DMS53 (cell line): ENCODE measurements at regions not wholly inside any gene's neighbourhood (a gene's known extent, or its start where the extent isn't known, plus 50 kb on each side); places are given as distances from the start of the nearest gene placed in this dataset.
"Not testable (repeated sequence)": the region's sequence is repeated elsewhere in the genome, so short reads cannot be mapped to it uniquely, and the experiment has no call there.

Experiments
- DNase-seq: peaks from one replicate; lab custom pipeline; 2025; lab: John Stamatoyannopoulos, UW

DNA sequence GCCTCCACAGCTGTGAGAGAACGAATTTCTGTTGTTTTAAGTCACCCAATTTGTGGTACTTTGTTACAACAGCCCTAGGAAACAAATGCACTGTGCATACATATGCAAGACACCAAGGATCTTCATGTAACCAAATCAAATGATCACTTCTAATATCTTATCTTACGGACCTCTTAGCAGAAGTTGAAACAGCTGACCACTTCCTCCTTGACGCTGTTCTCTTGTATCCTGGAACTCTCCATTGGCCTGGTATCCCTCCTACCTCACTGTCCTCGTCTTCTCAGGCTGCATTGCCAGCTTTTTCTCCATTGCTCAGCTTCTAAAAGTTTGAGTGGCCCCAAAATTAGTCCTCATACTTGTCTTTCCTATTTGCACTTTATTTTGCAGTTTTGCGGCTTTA, 200.4 kb downstream of the DLEU7 start:
- DNase-seq = no peak

DNA sequence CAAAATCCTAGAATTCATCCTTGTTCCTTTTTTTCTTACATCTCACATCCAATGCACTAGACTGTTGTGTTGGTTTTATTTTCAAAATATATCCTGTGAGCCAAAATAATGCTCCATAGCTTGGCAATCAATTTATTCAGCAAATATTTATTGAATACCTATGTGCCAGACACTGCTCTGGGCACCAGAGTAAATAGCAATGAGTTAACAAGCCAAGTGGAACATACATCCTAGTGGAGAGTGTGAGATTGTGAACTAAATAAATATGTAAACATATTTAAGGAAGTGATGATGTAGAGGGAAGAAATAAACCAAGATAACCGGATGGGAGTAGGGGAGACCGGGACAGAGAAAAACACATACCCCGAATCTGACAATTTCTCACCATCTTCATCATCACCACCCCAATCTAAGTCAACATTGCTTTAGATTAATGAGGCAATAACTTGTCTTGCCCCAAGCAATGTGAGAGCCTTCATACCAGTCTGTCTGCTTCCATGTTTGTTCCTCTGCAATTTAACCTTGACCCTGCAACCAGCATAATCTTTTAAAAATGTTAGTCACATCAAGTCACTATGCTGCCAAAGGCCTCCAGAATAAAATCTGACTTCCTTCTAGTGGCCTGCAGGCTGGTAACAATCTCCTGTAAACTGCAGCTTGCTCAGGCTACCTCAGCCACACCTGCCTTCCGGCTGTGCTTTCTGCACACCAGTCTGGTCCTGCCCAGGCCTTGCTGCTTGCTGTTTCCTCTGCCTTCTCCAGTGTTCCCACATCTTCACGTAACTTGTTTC, 199.2 kb downstream of the DLEU7 start:
- DNase-seq = no peak

DNA sequence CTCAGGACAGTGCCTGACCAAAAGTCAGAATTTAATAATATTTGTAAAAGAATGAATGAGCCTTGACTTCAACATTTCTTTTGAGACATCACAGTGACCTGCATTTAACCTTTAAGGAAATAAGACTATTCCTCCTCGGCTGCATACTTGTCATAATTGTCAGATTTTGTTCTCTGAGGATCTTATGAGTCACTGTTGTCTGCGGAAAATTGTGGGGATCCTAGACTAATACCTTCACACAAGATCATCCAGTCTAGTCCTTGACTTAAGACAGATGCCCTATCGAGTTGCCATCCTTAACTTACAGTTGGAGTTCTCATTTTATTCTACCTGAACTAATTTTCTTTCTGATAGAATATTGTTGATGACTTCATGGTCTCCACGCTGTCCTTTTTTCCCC, 198.4 kb downstream of the DLEU7 start:
- no peak for DNase-seq

DNA sequence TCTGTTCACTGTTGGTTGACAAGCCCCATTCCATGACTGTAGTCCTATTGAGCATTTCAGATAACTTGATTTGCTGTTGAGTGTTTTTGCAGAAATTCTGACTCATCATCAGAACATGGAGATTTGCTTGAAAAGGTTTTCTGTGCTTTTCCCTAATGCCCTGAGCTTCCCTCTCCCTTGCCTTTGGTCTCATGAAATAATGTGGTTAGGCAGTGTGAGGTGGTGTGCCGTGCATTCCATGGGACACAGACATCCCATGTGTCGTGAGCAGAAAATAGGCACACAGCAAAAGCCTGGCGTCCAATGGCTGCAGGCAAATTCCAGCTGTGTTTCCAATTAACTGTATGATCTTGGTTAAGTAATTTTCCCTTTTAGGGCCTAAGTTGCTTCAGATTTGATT, 197.4 kb downstream of the DLEU7 start:
- no peak for DNase-seq

DNA sequence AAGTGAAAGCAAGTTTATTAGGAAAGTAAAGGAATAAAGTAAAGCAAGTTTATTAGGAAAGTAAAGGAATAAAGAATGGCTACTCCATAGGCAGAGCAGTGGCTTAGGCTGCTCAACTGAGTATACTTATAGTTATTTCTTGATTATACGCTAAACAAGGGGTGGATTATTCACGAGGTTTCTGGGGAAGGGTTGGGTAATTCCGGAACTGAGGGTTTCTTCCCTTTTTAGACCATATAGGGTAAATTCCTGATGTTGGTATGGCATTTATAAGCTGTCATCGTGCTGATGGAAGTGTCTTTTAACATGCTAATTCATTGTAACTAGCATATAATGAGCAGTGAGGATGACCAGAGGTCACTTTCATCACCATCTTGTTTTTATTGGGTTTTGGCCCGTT, 194.3 kb downstream of the DLEU7 start:
- DNase-seq = no peak

DNA sequence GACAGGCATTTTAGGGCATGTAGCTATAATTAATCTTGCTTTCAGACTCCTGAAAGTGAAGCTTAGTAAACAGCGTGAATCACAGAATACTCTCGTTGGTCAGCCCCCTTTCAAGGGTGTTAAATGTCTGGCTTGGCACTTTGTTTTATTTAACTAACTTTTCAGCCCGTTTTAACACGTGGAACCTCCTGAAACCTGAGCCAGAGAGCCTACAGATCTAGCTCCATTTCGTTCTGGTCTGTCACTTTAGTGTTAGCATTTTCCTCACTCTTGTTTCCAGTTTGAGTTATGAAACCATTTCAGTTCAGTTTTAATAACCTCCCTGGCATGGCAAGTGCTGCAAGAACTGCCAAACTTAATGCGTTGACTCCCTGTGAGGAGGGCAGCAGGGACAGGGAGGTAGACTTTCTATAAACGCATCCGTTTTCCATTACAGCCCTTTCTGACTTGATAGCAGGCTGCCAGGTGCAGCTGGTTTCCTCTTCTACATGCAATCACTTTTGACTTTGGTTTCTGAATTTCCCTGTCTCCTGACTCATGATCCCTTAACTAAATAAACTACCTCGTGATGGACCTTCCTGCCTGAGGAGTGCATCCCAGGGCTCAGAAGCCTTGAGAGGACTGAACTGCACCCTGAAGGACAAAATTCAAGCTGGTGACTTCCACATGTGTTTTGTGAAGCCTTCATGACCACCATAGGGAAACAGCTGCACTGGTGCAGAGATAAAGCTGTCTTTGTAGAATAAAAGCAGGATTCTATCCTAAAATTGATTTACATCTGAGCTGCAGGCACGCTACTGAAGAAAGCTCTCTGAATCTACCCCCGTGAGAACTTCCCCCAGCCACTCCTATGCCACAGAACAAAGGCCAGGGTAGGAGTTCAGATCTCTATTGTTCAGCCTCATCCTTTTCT, 192.6 kb downstream of the DLEU7 start:
- DNase-seq = peak; percentile 7

DNA sequence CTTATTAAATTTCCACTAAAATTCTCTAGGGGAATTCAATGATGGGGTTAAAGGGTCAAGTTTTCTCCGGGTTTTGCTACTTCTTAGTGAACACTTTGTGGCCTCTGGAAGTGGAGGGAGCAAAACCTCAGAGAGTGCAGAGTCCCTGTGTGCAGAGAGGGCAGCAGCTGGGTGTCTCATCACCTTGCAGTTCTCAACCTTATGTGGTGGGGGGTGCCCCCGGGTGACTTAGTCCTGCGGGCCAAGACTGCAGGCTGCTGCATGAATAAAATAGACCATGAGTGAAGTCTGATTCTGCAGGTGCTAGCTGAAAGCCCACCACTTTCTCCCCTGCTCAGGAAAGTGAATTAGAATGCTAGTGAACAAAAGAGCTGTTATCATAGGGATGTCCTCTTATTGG, 191.6 kb downstream of the DLEU7 start:
- DNase-seq = no peak

DNA sequence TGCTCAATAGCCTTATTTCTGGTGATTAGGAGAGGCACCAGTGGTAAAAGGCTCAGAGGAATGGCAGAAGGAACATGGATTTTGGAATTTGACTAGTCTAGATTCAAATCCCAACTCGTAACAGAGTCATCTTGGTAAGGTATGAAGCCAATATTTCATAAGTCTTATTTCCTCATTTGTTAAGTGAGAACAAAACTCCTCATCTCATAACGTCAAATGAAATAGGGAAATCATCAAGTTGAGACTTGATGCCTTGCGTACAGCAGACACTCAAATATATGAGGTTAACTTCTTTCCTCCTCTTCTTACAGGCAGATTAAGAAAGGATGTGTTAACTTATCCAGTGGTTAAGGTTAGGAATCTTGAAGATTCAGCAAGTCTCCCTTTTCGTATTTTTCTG, 189.2 kb downstream of the DLEU7 start:
- no peak for DNase-seq

DNA sequence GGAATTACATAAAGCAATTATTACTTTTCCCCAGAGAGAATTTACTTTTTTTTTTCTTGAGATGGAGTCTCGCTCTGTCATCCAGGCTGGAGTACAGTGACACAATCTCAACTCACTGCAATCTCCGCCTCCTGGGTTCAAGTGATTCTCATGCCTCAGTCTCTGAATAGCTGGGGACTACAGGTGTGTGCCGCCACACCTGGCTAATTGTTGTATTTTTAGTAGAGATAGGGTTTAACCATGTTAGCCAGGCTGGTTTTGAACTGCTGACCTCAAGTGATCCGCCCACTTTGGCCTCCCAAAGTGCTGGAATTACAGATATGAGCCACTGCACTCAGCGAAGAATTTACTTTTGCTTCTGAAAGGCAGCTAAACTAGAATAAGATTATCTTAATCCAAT, 181.6 kb downstream of the DLEU7 start:
- DNase-seq = not testable (repeated sequence)

DNA sequence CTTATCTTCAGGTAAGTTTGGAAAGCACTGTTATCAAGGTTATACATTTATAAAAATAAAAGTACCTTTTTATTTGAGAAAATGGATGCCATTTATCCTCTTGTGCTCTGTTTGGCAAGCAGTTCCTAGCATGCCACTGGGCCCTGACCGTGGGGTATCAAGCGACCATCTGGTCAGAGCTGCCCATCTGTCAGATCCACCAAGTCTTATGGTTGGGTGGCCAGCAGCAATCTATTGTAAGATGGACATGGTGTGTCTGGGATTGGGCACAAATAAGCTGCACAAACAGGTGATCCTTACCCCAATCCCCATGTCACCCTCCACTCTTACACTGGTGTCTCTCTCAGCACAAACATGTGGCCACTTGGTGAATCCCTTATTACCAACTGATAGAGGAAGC, 178.5 kb downstream of the DLEU7 start:
- DNase-seq = no peak

DNA sequence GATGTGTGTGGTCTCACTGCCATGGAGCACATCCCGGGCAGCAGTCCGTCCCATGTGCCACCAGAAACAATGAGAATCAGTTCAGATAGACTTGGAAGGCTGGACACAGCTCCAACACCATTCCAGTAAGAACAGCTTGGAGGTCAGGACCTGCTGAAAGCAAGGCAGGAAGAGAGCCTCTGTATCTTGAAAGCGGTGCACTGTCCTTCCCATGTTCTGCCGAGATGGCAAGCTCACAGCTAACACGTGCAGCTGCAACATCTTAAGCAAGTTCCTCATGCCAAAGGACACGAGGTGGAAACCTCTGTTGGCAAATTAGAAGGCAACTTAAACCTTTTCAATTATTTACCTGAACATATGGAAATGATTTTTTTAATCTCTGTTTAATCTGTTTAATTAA, 175.4 kb downstream of the DLEU7 start:
- DNase-seq = no peak

DNA sequence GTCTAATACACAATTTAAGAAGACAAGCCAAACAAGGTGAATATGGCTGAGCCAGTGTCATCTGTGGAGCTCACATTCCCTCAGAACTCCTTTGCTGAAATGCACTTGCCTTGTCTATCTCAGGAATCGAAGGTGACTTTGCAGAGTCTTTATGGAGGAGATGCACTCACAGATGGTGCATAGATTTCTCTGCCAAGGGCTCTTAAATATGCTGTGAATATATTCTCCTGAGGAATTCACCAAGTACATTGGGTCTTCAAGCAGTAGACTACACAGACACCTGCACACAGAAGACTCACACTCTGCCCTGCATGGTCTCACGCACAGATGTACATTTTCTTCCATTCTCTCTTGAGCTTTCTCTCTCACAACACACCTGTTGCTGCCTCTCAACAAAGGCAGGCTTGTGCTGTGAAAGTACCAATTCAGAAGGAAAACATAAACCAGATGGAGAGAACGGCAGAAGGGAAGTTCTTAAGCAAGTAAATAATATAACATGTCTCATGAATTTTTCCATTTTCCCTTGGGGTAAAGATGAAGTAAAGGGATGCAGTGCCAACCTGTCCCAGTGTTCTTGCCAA, 174.7 kb downstream of the DLEU7 start:
- no peak for DNase-seq

DNA sequence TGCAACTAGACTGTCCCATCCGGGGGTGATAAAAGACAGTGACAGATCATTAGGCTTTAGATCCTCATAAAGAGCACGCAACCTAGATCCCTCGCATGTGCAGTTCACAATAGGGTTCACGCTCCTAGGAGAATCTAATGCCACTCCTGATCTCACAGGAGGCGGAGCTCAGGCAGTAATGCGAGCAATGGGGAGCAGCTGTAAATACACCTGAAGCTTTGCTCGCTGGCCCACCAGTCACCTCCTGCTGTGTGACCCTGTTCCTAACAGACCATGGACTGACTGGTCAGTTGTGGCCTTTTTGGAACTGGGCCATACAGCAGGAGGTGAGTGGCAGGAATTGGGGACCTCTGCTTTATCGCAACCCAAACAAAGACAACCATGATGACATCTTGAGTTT, 173.2 kb downstream of the DLEU7 start:
- no peak for DNase-seq

DNA sequence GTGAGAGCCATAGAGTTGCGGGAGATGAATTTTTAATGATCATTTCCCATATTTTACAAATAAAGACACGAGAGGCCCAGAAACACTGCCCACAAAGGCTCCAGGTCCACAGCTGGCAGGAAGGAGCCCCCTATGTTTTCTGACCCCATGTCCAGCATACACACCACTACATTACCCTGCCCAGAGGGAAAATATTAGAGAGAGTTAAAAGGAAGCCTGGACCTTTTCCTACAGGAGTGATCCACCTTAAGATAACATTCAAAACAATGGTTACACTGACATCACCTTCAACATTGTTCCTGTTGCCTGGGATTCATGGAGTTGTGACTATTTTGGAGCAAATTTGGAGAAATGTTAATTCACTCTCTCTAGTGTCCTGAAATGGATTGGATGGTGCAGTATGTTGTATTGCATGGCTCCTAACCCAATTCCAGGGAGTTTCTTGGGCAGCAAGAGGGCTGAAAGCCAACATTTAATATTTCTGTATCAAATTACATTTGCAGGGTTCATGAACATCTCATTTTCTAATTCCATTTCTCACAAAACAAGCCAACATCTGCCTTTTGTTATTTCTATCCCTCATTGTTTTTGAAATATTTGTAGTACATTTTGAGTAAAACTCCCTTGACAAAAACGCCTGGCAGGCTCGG, 172.5 kb downstream of the DLEU7 start:
- no peak for DNase-seq

DNA sequence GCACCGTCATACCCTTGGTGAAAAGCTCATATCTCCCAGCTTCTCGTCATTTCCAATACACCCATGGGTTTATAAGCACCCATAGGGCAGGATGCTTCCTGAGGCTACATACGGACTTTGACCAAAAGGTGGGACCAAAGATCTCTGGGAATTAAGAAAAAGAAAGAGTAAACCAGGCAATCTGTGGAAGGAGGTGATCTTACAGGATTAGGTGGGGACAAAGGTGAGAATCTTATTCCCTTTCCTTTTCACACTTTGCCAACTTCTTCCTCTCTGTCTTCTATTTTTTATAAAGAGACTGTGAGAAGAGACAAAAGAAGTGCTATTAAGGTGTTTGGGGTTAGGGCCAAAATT, 172.0 kb downstream of the DLEU7 start:
- DNase-seq = no peak

DNA sequence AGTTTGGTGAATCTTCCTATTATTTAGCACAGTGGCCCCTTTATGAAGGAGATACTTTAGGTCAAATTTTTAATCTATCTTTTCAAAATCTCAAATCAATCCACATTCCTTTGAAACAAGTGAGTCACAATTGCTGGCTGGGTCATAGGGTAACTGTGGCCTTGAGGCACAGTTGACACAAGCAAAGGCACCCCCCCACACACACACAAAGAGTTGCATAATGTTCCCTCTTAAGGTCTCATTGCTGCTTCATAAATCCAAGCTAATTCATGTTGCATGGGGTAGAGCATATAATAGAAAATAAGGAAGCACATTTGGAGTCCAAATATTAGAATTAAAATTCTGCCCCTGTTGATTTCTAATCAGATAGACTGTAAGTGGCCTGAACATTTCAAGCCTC, 171.5 kb downstream of the DLEU7 start:
- no peak for DNase-seq

DNA sequence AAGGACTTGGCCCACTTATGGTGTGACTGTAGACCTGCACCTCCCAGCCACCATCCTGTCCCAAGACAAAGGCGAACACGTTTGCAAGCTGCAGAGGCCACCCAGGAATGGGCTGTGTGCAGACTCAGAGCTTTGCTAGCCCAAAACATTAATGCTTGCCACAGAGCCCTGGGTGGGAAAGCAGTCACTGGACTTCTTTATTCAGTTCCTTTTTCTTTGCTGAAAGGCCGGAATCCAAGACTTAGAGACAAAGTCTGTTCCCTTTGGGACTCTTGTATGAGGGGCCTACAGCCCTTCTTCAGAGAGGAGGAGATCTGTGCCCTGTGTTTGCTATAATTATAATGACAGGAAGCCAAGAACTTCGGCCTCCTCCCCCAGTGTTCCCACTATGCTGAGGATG, 167.8 kb downstream of the DLEU7 start:
- DNase-seq = no peak

DNA sequence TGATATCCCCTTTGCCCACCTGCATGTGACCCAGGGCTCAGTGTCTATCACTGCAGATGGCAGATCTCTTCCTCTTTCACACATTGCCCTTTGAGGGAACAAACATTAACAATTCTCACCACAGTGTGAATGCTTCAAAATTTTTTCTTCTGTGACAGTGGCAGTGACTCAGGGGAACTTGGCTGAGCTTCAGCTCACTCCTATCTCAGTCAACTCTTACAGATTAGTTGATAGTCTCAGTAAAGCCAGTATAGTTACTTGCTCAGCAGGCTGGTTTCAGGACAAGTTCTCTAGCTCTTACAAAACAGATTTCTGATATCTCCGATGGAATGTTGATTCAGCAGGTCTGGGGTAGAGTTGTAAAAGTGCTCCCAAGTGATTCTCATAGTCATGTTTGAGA, 166.9 kb downstream of the DLEU7 start:
- DNase-seq = no peak

DNA sequence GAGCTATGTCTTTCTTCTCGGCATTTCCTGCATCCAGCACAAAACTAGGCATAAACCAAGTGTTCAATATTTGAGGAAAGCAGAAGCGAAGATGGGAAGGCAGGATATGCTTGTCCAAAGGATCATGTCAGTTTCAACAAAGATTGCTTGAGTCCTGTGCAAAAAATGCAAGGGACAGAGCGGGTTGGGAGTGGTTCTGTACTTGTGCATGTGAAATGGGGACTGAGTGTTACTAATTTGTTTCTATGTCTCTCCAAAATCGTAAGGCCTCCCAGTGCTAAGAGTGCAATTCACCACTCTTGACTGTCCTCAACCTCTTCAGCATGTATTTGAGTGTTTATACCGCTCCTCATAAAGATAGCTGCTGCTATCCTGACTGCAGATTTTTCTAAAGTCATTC, 166.2 kb downstream of the DLEU7 start:
- no peak for DNase-seq

DNA sequence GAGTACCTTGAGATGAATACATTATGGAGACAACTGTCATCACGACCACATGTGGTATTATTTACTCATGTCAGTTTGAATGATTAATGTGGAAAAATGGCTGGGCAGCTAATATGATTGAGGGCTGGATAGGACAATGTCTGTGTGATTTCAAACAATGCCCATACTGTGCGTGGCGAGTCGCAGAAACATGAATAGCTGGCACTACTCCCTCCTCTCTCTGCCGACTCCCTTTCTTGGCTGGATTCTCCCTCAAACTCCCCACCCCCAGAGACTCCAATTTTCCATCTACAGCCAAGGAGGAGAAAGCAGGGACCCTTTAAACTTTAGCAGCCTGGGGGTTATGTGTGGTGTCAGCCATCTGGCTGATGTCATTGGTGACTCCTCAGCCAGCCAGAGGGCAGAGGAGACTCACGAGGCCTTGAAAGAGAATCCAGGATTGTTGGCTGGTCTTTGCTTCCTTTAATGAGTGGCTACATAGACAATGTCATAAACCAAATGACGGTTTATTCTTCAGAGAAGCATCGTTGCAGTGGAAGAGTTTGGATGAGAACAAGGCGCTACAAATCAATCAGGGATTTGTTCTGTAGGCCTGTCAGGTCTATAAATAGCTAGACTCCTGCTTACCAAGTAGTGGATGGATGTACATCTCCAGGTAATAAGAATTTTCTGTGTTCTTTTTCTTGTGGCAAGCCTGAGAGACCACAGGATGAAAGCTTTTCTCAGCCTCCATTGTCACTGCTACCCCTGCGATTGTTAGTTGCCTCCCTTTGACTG, 165.6 kb downstream of the DLEU7 start:
- DNase-seq = no peak

DNA sequence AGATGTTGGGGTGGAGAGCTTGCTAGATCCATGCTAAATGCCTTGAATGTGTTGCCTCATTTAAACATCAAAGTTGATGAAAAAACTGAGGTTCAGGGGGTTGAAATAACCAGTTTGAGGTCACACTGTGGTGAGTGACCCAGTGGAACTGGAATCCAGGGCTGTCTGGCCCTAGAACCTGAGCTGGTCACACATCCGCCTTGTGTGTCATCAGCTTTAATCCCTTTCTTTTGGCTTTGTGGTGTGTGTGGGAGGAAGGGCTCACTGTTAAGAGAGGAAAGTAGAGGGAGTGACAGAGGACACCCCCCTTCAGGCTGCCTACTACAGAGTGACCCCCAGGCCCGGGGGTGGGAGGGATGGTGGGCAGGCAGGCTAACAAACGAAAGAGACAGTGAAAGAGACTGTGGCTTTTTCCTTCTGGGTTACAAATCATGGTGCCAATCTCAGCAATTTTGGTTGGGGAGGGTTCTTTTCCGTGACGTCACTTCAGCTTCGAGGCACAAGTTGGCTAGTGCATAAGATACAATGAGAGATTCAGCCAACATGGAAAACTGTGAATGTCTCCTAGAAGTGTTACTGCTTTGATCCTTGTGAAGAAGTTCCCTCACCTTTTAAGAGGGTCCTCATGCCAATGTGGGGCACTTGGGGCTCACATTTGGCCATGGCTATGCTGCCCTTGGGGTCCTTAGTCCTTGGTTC, 164.9 kb downstream of the DLEU7 start:
- DNase-seq = no peak
